ENCODE measurements at regions not wholly inside any gene's neighbourhood (a gene's known extent, or its start where the extent isn't known, plus 50 kb on each side); places are given as distances from the start of the nearest gene placed in this dataset.

DNA sequence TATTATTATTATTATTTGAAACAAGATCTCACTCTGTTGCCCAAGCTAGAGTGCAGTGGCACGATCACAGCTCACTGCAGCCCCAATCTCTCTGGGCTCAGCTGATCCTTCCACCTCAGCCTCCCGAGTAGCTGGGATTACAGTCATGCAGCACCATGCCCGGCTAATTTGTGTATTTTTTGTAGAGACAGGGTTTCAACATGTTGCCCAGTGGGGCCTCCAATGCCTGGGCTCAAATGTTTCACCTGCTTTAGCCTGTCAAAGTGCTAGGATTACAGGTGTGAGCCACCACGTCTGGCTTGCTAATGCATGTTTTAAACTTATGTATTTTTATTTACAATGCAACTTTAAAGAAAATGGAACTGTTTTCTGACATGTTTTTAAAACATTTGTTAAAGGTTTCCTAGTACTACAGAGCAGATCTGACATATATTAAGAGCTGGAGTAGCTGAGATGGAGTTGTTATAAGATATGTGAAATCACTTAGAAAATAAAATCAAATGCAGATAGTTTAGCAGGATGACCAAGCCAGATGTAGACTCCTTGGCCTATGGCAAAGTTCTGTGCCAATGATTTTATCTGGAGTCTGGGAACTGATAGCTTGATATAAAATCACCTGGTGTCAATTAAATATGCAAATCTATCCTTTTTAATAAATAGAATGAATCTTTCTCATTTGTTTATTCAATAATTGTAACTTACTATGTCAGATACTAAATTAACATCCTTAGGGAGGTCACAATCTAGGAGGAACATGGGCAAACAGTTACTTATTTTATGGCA, 310.1 kb upstream of the NAALADL2 start:
- TF ChIP-seq, protein P1, sequence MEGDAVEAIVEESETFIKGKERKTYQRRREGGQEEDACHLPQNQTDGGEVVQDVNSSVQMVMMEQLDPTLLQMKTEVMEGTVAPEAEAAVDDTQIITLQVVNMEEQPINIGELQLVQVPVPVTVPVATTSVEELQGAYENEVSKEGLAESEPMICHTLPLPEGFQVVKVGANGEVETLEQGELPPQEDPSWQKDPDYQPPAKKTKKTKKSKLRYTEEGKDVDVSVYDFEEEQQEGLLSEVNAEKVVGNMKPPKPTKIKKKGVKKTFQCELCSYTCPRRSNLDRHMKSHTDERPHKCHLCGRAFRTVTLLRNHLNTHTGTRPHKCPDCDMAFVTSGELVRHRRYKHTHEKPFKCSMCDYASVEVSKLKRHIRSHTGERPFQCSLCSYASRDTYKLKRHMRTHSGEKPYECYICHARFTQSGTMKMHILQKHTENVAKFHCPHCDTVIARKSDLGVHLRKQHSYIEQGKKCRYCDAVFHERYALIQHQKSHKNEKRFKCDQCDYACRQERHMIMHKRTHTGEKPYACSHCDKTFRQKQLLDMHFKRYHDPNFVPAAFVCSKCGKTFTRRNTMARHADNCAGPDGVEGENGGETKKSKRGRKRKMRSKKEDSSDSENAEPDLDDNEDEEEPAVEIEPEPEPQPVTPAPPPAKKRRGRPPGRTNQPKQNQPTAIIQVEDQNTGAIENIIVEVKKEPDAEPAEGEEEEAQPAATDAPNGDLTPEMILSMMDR (IDR thresholded peaks at IDR 0.05) = no peak
- TF ChIP-seq POLR2A (IDR thresholded peaks at IDR 0.05) = no peak

Measured in right lobe of liver (tissue), 4 donors.